T-cell (primary cell): ENCODE measurements at regions not wholly inside any gene's neighbourhood (a gene's known extent, or its start where the extent isn't known, plus 50 kb on each side); places are given as distances from the start of the nearest gene placed in this dataset.

Experiments used
- ATAC-seq, 4 experiments: fragments of 200-7000 bp in 3 of 4; fragments of 150-1000 bp in 1 of 4; cut with Tn5 transposase; replicated peaks in 1 of 4; 1 replicate in 3 of 4; 2 replicates in 1 of 4; pipeline ENCODE4 v1.10.0; 2021; ENCODE audit warnings: moderate library complexity in 3 of 4, mild to moderate bottlenecking in 2 of 4, moderate number of reproducible peaks in 1 of 4
- CTCF ChIA-PET, 2 donors: fragments of 300-600 bp; sonication (Branson Sonifier 250); formaldehyde crosslinking; loops; one replicate each; lab custom pipeline; 2022; ENCODE audit warnings: antibody characterized with exemption in 2 of 2; lab: Charles Lee
- POLR2A ChIA-PET, 2 donors: fragments of 300-600 bp; sonication (Branson Sonifier 250); formaldehyde crosslinking; loops; one replicate each; lab custom pipeline; 2022; ENCODE audit warnings: antibody characterized with exemption in 2 of 2; lab: Charles Lee
- DNase-seq, 35 experiments: peaks; one replicate each; pipeline versions ENCODE4 v3.0.0 to v3.0.0-alpha.2; 2013 to 2023
- H3K27ac ChIP-seq: one replicate; pipeline ENCODE4 v1.5.1; 2013; ENCODE audit warnings: low read length
- H3K27me3 ChIP-seq, 2 experiments: replicated peaks in 1 of 2; 1 replicate in 1 of 2; 2 replicates in 1 of 2; pipeline versions ENCODE4 v1.6.1 to v1.7.0; 2013; ENCODE audit warnings: low read length in 1 of 2, mixed read lengths in 1 of 2; ENCODE audit not compliant: control insufficient read depth in 2 of 2, insufficient read depth in 2 of 2; ENCODE audit errors: extremely low read depth in 1 of 2
- H3K36me3 ChIP-seq, 2 donors: 1 replicate in 1 of 2; 2 replicates in 1 of 2; pipeline versions ENCODE4 v1.6.1 to v1.7.0; 2013; ENCODE audit warnings: low read length in 1 of 2; ENCODE audit not compliant: control insufficient read depth in 2 of 2, insufficient read depth in 1 of 2; ENCODE audit errors: extremely low read depth in 1 of 2
- H3K4me1 ChIP-seq, 2 experiments: 1 replicate in 1 of 2; 2 replicates in 1 of 2; pipeline versions ENCODE4 v1.6.1 to v1.7.0; 2013; ENCODE audit warnings: low read length in 2 of 2, mixed read lengths in 1 of 2; ENCODE audit not compliant: insufficient read depth in 2 of 2, control insufficient read depth in 1 of 2; ENCODE audit errors: extremely low read depth in 1 of 2
- H3K4me3 ChIP-seq, 2 donors: 1 replicate in 1 of 2; 2 replicates in 1 of 2; pipeline versions ENCODE4 v1.5.1 to v1.7.0; 2013; ENCODE audit warnings: mild to moderate bottlenecking in 2 of 2, low read length in 1 of 2, moderate library complexity in 1 of 2; ENCODE audit not compliant: control insufficient read depth in 1 of 2; ENCODE audit errors: extremely low read depth in 1 of 2
- H3K9me3 ChIP-seq: 2 replicates; pipeline ENCODE4 v1.7.0; 2013
- H3K27ac Mint-ChIP-seq, 2 donors: one replicate each; pipeline ENCODE4 v1.8.0; 2020 to 2021; ENCODE audit warnings: mild to moderate bottlenecking in 2 of 2, mixed read lengths in 2 of 2
- H3K27me3 Mint-ChIP-seq, 2 donors: one replicate each; pipeline ENCODE4 v1.8.0; 2021 to 2022; ENCODE audit warnings: mixed read lengths in 2 of 2
- H3K36me3 Mint-ChIP-seq: one replicate; pipeline ENCODE4 v1.8.0; 2021; ENCODE audit warnings: mixed read lengths
- H3K4me1 Mint-ChIP-seq, 3 donors: one replicate each; pipeline ENCODE4 v1.8.0; 2020 to 2022; ENCODE audit warnings: mixed read lengths in 3 of 3, mild to moderate bottlenecking in 1 of 3
- H3K4me3 Mint-ChIP-seq, 3 donors: one replicate each; pipeline ENCODE4 v1.8.0; 2020 to 2022; ENCODE audit warnings: mild to moderate bottlenecking in 3 of 3, mixed read lengths in 3 of 3, moderate library complexity in 3 of 3
- H3K9me3 Mint-ChIP-seq, 3 donors: one replicate each; pipeline ENCODE4 v1.8.0; 2020 to 2022; ENCODE audit warnings: mixed read lengths in 3 of 3
- WGBS: methylation state at CpG from one replicate; pipeline ENCODE4 v1.1.5; 2013; ENCODE audit warnings: missing lambda C conversion rate; ENCODE audit not compliant: insufficient coverage; 5-methylcytosine and 5-hydroxymethylcytosine counted together

DNA sequence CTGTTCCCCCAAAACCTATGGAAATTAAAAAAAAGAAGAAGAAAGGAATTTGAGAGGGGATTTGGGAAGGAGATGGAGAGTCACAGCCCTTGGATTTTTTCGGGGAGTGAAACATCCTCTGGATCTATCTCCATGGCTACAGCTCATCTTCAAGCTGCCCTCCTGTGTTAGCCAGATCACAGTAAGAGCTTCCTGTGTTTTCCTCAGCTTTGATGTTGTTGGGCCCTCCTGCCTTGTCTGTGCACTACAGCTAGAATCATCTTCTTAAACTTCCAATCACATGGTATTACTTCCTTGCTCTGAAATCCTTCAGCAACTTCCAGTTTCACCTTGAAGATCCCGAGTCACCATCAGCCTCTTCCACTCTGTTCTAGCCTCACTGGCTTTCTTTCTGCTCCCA, 207.8 kb upstream of the ZFP64 start:
- Mint-ChIP-seq H3K4me3 (peak overlapping the region in 1 of 3 donors; percentile 9), H3K36me3 (no peaks in the 10 kb centered on the region), H3K27ac (peak overlapping the region; percentile 78 to 85), H3K9me3 (no peaks in the 10 kb centered on the region), H3K4me1 (peaks cover 44 to 49% (median 47%) of the 10 kb centered on the region in 3 donors), H3K27me3 (no peaks in the 10 kb centered on the region)
- Histone ChIP-seq H3K27ac (no peak overlapping the region), H3K9me3 (no peaks in the 10 kb centered on the region), H3K4me1 (peaks cover 7 to 26% of the 10 kb centered on the region in 2 experiments), H3K4me3 (no peak overlapping the region), H3K36me3 (no peaks in the 10 kb centered on the region), H3K27me3 (no peaks in the 10 kb centered on the region)
- WGBS = 82% methylated on average over 1 of the region's 2 CpGs
- ATAC-seq = peak; percentile 57 to 87 (median 76)
- ChIA-PET CTCF (no interaction called here), POLR2A (interaction anchor here in 1 of 2 donors (1.0 kb wide), 1 partner anchor 11 kb away, joined by 3 read pairs; no protein-coding TSS in a partner anchor)
- peak in 1 of 35 experiments; percentile 30 for DNase-seq

- ChIA-PET CTCF (no interaction called here), POLR2A (interaction anchor here (0.6 to 0.7 kb wide), 2 partner anchors 551 to 709 kb away, joined by 3 to 5 read pairs; no protein-coding TSS in a partner anchor)
- no CpG with 5 or more reads among the region's 1 CpG for WGBS
Measured at GRCh38 chr20:52389606-52390005, 198.0 kb upstream of the ZFP64 start.

GRCh38 chr20:52383995-52384621, 192.5 kb upstream of the ZFP64 start:
- ChIA-PET CTCF (interaction anchor here (0.5 to 0.7 kb wide), 3 partner anchors 64 to 512 kb away, joined by 3 to 7 read pairs (median 4); no protein-coding TSS in a partner anchor), POLR2A (no interaction called here)
- H3K27me3 ChIP-seq = no peaks in the 10 kb centered on the region
- 72% methylated on average over 8 of the region's 10 CpGs for WGBS
- H3K4me3 ChIP-seq = no peak overlapping the region
- H3K9me3 Mint-ChIP-seq = peaks cover 0 to 10% (median 9%) of the 10 kb centered on the region in 3 donors
- no peaks in the 10 kb centered on the region for H3K4me1 ChIP-seq
- DNase-seq = no peak
- no peaks in the 10 kb centered on the region for H3K36me3 ChIP-seq
- no peak overlapping the region for H3K27ac ChIP-seq
- no peak overlapping the region for H3K4me3 Mint-ChIP-seq
- no peaks in the 10 kb centered on the region for H3K9me3 ChIP-seq
- no peak for ATAC-seq
- no peaks in the 10 kb centered on the region for H3K36me3 Mint-ChIP-seq
- H3K4me1 Mint-ChIP-seq = peaks cover 21 to 28% (median 26%) of the 10 kb centered on the region in 3 donors
- peak overlapping the region in 1 of 2 donors; percentile 39 for H3K27ac Mint-ChIP-seq
- H3K27me3 Mint-ChIP-seq = no peaks in the 10 kb centered on the region

More at GRCh38 chr20:52389606-52390005, 198.0 kb upstream of the ZFP64 start:
- Histone ChIP-seq H3K27ac (no peak overlapping the region), H3K9me3 (no peaks in the 10 kb centered on the region), H3K36me3 (no peaks in the 10 kb centered on the region), H3K4me1 (no peaks in the 10 kb centered on the region), H3K4me3 (no peak overlapping the region), H3K27me3 (no peaks in the 10 kb centered on the region)
- Mint-ChIP-seq H3K36me3 (no peaks in the 10 kb centered on the region), H3K27me3 (no peaks in the 10 kb centered on the region), H3K27ac (no peak overlapping the region), H3K4me1 (peaks cover 0 to 4% (median 0%) of the 10 kb centered on the region in 3 donors), H3K4me3 (no peak overlapping the region), H3K9me3 (peaks cover 0 to 8% (median 0%) of the 10 kb centered on the region in 3 donors)
- DNase-seq (no peak), ATAC-seq (no peak)

GRCh38 chr20:52382933-52383332, 191.4 kb upstream of the ZFP64 start:
- no peaks in the 10 kb centered on the region for H3K36me3 Mint-ChIP-seq
- no peak overlapping the region for H3K4me3 Mint-ChIP-seq
- ATAC-seq = no peak
- H3K4me1 Mint-ChIP-seq = peaks cover 21 to 28% (median 26%) of the 10 kb centered on the region in 3 donors
- H3K27ac Mint-ChIP-seq = peak overlapping the region; percentile 39 to 47
- Histone ChIP-seq H3K36me3 (no peaks in the 10 kb centered on the region), H3K27me3 (no peaks in the 10 kb centered on the region), H3K9me3 (no peaks in the 10 kb centered on the region), H3K27ac (no peak overlapping the region), H3K4me1 (no peaks in the 10 kb centered on the region), H3K4me3 (no peak overlapping the region)
- no peaks in the 10 kb centered on the region for H3K27me3 Mint-ChIP-seq
- H3K9me3 Mint-ChIP-seq = peaks cover 0 to 10% (median 9%) of the 10 kb centered on the region in 3 donors
- WGBS = no CpG with 5 or more reads among the region's 4 CpGs
- DNase-seq = no peak
- POLR2A ChIA-PET = interaction anchor here (0.6 to 1.3 kb wide), 3 partner anchors 28 to 1688 kb away, joined by 3 to 4 read pairs (median 4); no protein-coding TSS in a partner anchor
- CTCF ChIA-PET = interaction anchor here (0.6 to 2.6 kb wide), 6 partner anchors 8 to 71 kb away, joined by 3 to 6 read pairs (median 3); no protein-coding TSS in a partner anchor

- no peaks in the 10 kb centered on the region for H3K36me3 ChIP-seq
- H3K27ac ChIP-seq = no peak overlapping the region
- ATAC-seq (no peak), DNase-seq (peak in 20 of 35 experiments; percentile 4 to 57 (median 22))
- Mint-ChIP-seq H3K4me1 (peaks cover 21 to 28% (median 26%) of the 10 kb centered on the region in 3 donors), H3K4me3 (no peak overlapping the region), H3K27ac (no peak overlapping the region), H3K9me3 (peaks cover 0 to 10% (median 9%) of the 10 kb centered on the region in 3 donors), H3K27me3 (no peaks in the 10 kb centered on the region), H3K36me3 (no peaks in the 10 kb centered on the region)
- H3K27me3 ChIP-seq = peaks cover 0 to under 1% of the 10 kb centered on the region in 2 experiments
- no peaks in the 10 kb centered on the region for H3K4me1 ChIP-seq
- no peaks in the 10 kb centered on the region for H3K9me3 ChIP-seq
- 80% methylated on average over 2 of the region's 7 CpGs for WGBS
- ChIA-PET POLR2A (no interaction called here), CTCF (interaction anchor here in 1 of 2 donors (1.0 to 1.1 kb wide), 4 partner anchors 11 to 68 kb away, joined by 3 to 4 read pairs (median 3); no protein-coding TSS in a partner anchor)
- H3K4me3 ChIP-seq = no peak overlapping the region
Measured at GRCh38 chr20:52379723-52380336, 188.3 kb upstream of the ZFP64 start.

- Histone ChIP-seq H3K4me1 (no peaks in the 10 kb centered on the region), H3K36me3 (no peaks in the 10 kb centered on the region), H3K9me3 (no peaks in the 10 kb centered on the region), H3K27me3 (peaks cover 5 to 6% of the 10 kb centered on the region in 2 experiments), H3K27ac (no peak overlapping the region), H3K4me3 (no peak overlapping the region)
- Mint-ChIP-seq H3K4me1 (no peaks in the 10 kb centered on the region), H3K4me3 (no peak overlapping the region), H3K36me3 (no peaks in the 10 kb centered on the region), H3K27me3 (no peaks in the 10 kb centered on the region), H3K27ac (no peak overlapping the region), H3K9me3 (no peaks in the 10 kb centered on the region)
- 73% methylated on average over 4 of the region's 4 CpGs for WGBS
- CTCF ChIA-PET = no interaction called here
- DNase-seq (no peak), ATAC-seq (no peak)
- POLR2A ChIA-PET = no interaction called here
Measured at GRCh38 chr20:52372169-52372568, 180.6 kb upstream of the ZFP64 start.
